B cell (primary cell): ENCODE measurements at regions not wholly inside any gene's neighbourhood (a gene's known extent, or its start where the extent isn't known, plus 50 kb on each side); places are given as distances from the start of the nearest gene placed in this dataset.

ENCODE experiments used
- ATAC-seq: fragments of 200-7000 bp; cut with Tn5 transposase; one replicate; pipeline ENCODE4 v1.10.0; 2021; ENCODE audit warnings: low read depth, mild to moderate bottlenecking, moderate number of reproducible peaks, moderate library complexity
- CTCF ChIA-PET: fragments of 350-600 bp; sonication (Branson Sonifier 250); formaldehyde crosslinking; loops from one replicate; lab custom pipeline; 2021; ENCODE audit warnings: antibody characterized with exemption, inconsistent platforms; lab: Charles Lee
- POLR2A ChIA-PET: fragments of 350-600 bp; sonication (Branson Sonifier 250); formaldehyde crosslinking; loops from one replicate; lab custom pipeline; 2021; ENCODE audit warnings: antibody characterized with exemption; lab: Charles Lee
- DNase-seq: peaks from one replicate; pipeline ENCODE4 v3.0.0; 2013
- H2AFZ ChIP-seq: 2 replicates; pipeline ENCODE4 v1.6.1; 2012; ENCODE audit warnings: mild to moderate bottlenecking, low read depth, low read length; ENCODE audit not compliant: insufficient read depth, poor library complexity, severe bottlenecking
- H3K27ac ChIP-seq, 2 donors: 1 replicate in 1 of 2; 2 replicates in 1 of 2; pipeline ENCODE4 v1.5.1; 2012 to 2013; ENCODE audit warnings: low read length in 2 of 2, mild to moderate bottlenecking in 2 of 2, moderate library complexity in 1 of 2
- H3K27me3 ChIP-seq, 4 experiments: fragments of 200-600 bp in 1 of 4; sonication (generic) in 1 of 4; replicated peaks in 1 of 4; 1 replicate in 2 of 4; 2 replicates in 2 of 4; pipeline versions ENCODE4 v1.6.1 to v1.7.0; 2013 to 2016; ENCODE audit warnings: low read length in 3 of 4, mild to moderate bottlenecking in 2 of 4, mixed read lengths in 1 of 4, moderate library complexity in 1 of 4; ENCODE audit not compliant: insufficient read depth in 4 of 4, control insufficient read depth in 3 of 4; ENCODE audit errors: control extremely low read depth in 1 of 4
- H3K36me3 ChIP-seq, 2 experiments: replicated peaks in 1 of 2; 1 replicate in 1 of 2; 2 replicates in 1 of 2; pipeline versions ENCODE4 v1.6.1 to v1.7.1; 2013; ENCODE audit warnings: low read length in 1 of 2; ENCODE audit not compliant: insufficient read depth in 2 of 2, control insufficient read depth in 1 of 2; ENCODE audit errors: control extremely low read depth in 1 of 2, extremely low read depth in 1 of 2
- H3K4me1 ChIP-seq, 2 donors: fragments of 200-600 bp in 1 of 2; sonication (generic) in 1 of 2; 1 replicate in 1 of 2; 2 replicates in 1 of 2; pipeline versions ENCODE4 v1.5.1 to v1.6.1; 2013 to 2017; ENCODE audit warnings: low read length in 2 of 2; ENCODE audit not compliant: control insufficient read depth in 2 of 2, insufficient read depth in 2 of 2
- H3K4me2 ChIP-seq: replicated peaks from 2 replicates; pipeline ENCODE3; 2012; ENCODE audit warnings: mild to moderate bottlenecking, low read depth, low read length; ENCODE audit not compliant: poor library complexity, severe bottlenecking
- H3K4me3 ChIP-seq, 5 experiments: fragments of 200-600 bp in 1 of 5; sonication (generic) in 1 of 5; 1 replicate in 3 of 5; 2 replicates in 2 of 5; pipeline versions ENCODE4 v1.5.1 to v1.7.0; 2011 to 2016; ENCODE audit warnings: low read length in 4 of 5, mild to moderate bottlenecking in 4 of 5, low read depth in 2 of 5, control low read depth in 1 of 5, moderate library complexity in 1 of 5; ENCODE audit not compliant: insufficient read depth in 1 of 5; ENCODE audit errors: control extremely low read depth in 1 of 5, extremely low read depth in 1 of 5
- H3K79me2 ChIP-seq: fragments of 200-600 bp; sonication (generic); one replicate; pipeline ENCODE4 v1.6.0; 2016; ENCODE audit warnings: low read length; ENCODE audit not compliant: control insufficient read depth, insufficient read depth
- H3K9ac ChIP-seq: fragments of 200-600 bp; sonication (generic); 2 replicates; pipeline ENCODE4 v1.6.1; 2017; ENCODE audit warnings: mild to moderate bottlenecking, low read length, moderate library complexity
- H3K9me3 ChIP-seq, 3 donors: one replicate each; pipeline versions ENCODE4 v1.6.1 to v1.7.1; 2013; ENCODE audit warnings: low read length in 2 of 3; ENCODE audit not compliant: control insufficient read depth in 2 of 3, insufficient read depth in 1 of 3; ENCODE audit errors: control extremely low read depth in 1 of 3
- H4K20me1 ChIP-seq: 2 replicates; pipeline ENCODE4 v1.6.0; 2012; ENCODE audit warnings: mild to moderate bottlenecking, low read length; ENCODE audit not compliant: insufficient read depth, control insufficient read depth, poor library complexity, severe bottlenecking
- H3K27ac Mint-ChIP-seq: one replicate; pipeline ENCODE4 v1.8.0; 2021; ENCODE audit warnings: mixed read lengths
- H3K27me3 Mint-ChIP-seq: one replicate; pipeline ENCODE4 v1.8.0; 2021; ENCODE audit warnings: mixed read lengths
- H3K4me1 Mint-ChIP-seq: one replicate; pipeline ENCODE4 v1.8.0; 2021; ENCODE audit warnings: mixed read lengths
- H3K4me3 Mint-ChIP-seq: one replicate; pipeline ENCODE4 v1.8.0; 2021; ENCODE audit warnings: mixed read lengths
- H3K9me3 Mint-ChIP-seq: one replicate; pipeline ENCODE4 v1.8.0; 2022; ENCODE audit warnings: mixed read lengths; ENCODE audit not compliant: insufficient read depth
- CTCF ChIP-seq: fragments of 200-600 bp; IDR thresholded peaks from one replicate; pipeline ENCODE4 v1.8.0; 2022; ENCODE audit warnings: antibody characterized with exemption, mild to moderate bottlenecking
- EZH2 ChIP-seq: IDR thresholded peaks from 2 replicates; pipeline ENCODE4 v1.6.1; 2012; ENCODE audit warnings: borderline replicate concordance, low read depth, mild to moderate bottlenecking, moderate library complexity, low read length; ENCODE audit not compliant: insufficient read depth, poor library complexity, severe bottlenecking
- WGBS: methylation state at CpG from one replicate; pipeline ENCODE4 v1.1.5; 2013; ENCODE audit warnings: missing lambda C conversion rate; ENCODE audit not compliant: insufficient coverage; 5-methylcytosine and 5-hydroxymethylcytosine counted together
- intact Hi-C: fragments of 100-400 bp; cut with micrococcal nuclease; formaldehyde crosslinking; loops from one replicate; pipeline ENCODE4 v1.10.0; 2022

- Histone ChIP-seq H3K79me2 (peaks cover 85% of the 10 kb centered on the region), H4K20me1 (peaks cover 60% of the 10 kb centered on the region), H3K36me3 (peaks cover 0 to 45% of the 10 kb centered on the region in 2 experiments), H3K9me3 (no peaks in the 10 kb centered on the region), H3K4me2 (no peak overlapping the region), H2AFZ (no peak overlapping the region), H3K4me3 (no peak overlapping the region), H3K9ac (no peak overlapping the region), H3K4me1 (peaks cover 15% of the 10 kb centered on the region in 2 donors), H3K27me3 (no peaks in the 10 kb centered on the region), H3K27ac (no peak overlapping the region)
- Mint-ChIP-seq H3K9me3 (no peaks in the 10 kb centered on the region), H3K4me3 (no peak overlapping the region), H3K27me3 (no peaks in the 10 kb centered on the region), H3K4me1 (peaks cover 31% of the 10 kb centered on the region), H3K27ac (no peak overlapping the region)
- ChIA-PET CTCF (interaction anchor here (2.1 kb wide), 1 partner anchor 93 kb away, joined by 5 read pairs; no protein-coding TSS in a partner anchor), POLR2A (interaction anchor here (0.6 kb wide), 1 partner anchor 29 kb away, joined by 5 read pairs; no protein-coding TSS in a partner anchor)
- no peak for ATAC-seq
- 97% methylated on average over 5 of the region's 14 CpGs for WGBS
- no peak for DNase-seq
- TF ChIP-seq EZH2: no peak
- no peak for TF ChIP-seq CTCF
- intact Hi-C loops: no loop called here
These were observed 59.6 kb downstream of the ARHGAP35 start for GRCh38 chr19:46920362-46920761.

GRCh38 chr19:46921071-46921470, 60.3 kb downstream of the ARHGAP35 start:
- Histone ChIP-seq H3K4me3 (no peak overlapping the region), H2AFZ (no peak overlapping the region), H3K4me2 (no peak overlapping the region), H3K27me3 (no peaks in the 10 kb centered on the region), H3K9me3 (no peaks in the 10 kb centered on the region), H3K79me2 (peaks cover 85% of the 10 kb centered on the region), H4K20me1 (peaks cover 60% of the 10 kb centered on the region), H3K9ac (no peak overlapping the region), H3K27ac (no peak overlapping the region), H3K36me3 (peaks cover 0 to 45% of the 10 kb centered on the region in 2 experiments), H3K4me1 (peaks cover 17 to 20% of the 10 kb centered on the region in 2 donors)
- no peak overlapping the region for H3K27ac Mint-ChIP-seq
- no peak for TF ChIP-seq EZH2
- TF ChIP-seq CTCF: no peak
- H3K9me3 Mint-ChIP-seq: no peaks in the 10 kb centered on the region
- ATAC-seq (no peak), DNase-seq (no peak)
- ChIA-PET CTCF (interaction anchor here (2.1 kb wide), 1 partner anchor 92 kb away, joined by 5 read pairs; no protein-coding TSS in a partner anchor), POLR2A (no interaction called here)
- peaks cover 35% of the 10 kb centered on the region for H3K4me1 Mint-ChIP-seq
- 100% methylated on average over 5 of the region's 7 CpGs for WGBS
- no peak overlapping the region for H3K4me3 Mint-ChIP-seq
- intact Hi-C loops: no loop called here
- no peaks in the 10 kb centered on the region for H3K27me3 Mint-ChIP-seq
